ENCODE measurements at regions not wholly inside any gene's neighbourhood (a gene's known extent, or its start where the extent isn't known, plus 50 kb on each side); places are given as distances from the start of the nearest gene placed in this dataset.

GRCh38 chr3:78077842-78078241 is 1037.9 kb downstream of the ROBO2 start:
- no peak overlapping the region for H3K4me3 ChIP-seq
- intact Hi-C loops (cut with DNase I; ENCODE audit: low total_unique reads), result no loop called here
- no peaks in the 10 kb centered on the region for H3K9me3 ChIP-seq
- TF ChIP-seq POLR2A (IDR thresholded peaks at IDR 0.05), result no peak
- TF ChIP-seq CTCF (IDR thresholded peaks at IDR 0.05), result no peak
- H3K36me3 ChIP-seq (ENCODE audit: low read depth, missing control alignments), result no peaks in the 10 kb centered on the region
- H3K4me1 ChIP-seq, result no peaks in the 10 kb centered on the region
- H3K27ac ChIP-seq, result no peak overlapping the region
- H3K27me3 ChIP-seq, result no peaks in the 10 kb centered on the region
- DNase-seq, result no peak
- 91 to 94% methylated on average over 2 of the region's 2 CpGs for WGBS, 2 donors

- H3K9me3 ChIP-seq, result no peaks in the 10 kb centered on the region
- intact Hi-C loops (cut with DNase I; ENCODE audit: low total_unique reads), result no loop called here
- H3K27me3 ChIP-seq, result no peaks in the 10 kb centered on the region
- H3K36me3 ChIP-seq (ENCODE audit: low read depth, missing control alignments), result no peaks in the 10 kb centered on the region
- DNase-seq, result no peak
- no peaks in the 10 kb centered on the region for H3K4me1 ChIP-seq
- TF ChIP-seq CTCF (IDR thresholded peaks at IDR 0.05) (no peak), POLR2A (IDR thresholded peaks at IDR 0.05) (no peak)
- H3K27ac ChIP-seq, result no peak overlapping the region
- H3K4me3 ChIP-seq, result no peak overlapping the region
Measured at GRCh38 chr3:78079514-78079913, 1039.6 kb downstream of the ROBO2 start.

- Histone ChIP-seq H3K36me3 (ENCODE audit: low read depth, missing control alignments) (no peaks in the 10 kb centered on the region), H3K9me3 (no peaks in the 10 kb centered on the region), H3K27ac (no peak overlapping the region), H3K4me1 (no peaks in the 10 kb centered on the region), H3K4me3 (no peak overlapping the region), H3K27me3 (no peaks in the 10 kb centered on the region)
- intact Hi-C loops (cut with DNase I; ENCODE audit: low total_unique reads), result no loop called here
- WGBS, 2 donors, result 89 to 91% methylated on average over 1 of the region's 1 CpG
- DNase-seq, result no peak
- TF ChIP-seq CTCF (IDR thresholded peaks at IDR 0.05) (no peak), POLR2A (IDR thresholded peaks at IDR 0.05) (no peak)
Measured at GRCh38 chr3:78086150-78086549, 1046.3 kb downstream of the ROBO2 start.

GRCh38 chr3:78087134-78087533 is 1047.2 kb downstream of the ROBO2 start:
- Histone ChIP-seq H3K27me3 (no peaks in the 10 kb centered on the region), H3K9me3 (no peaks in the 10 kb centered on the region), H3K4me1 (no peaks in the 10 kb centered on the region), H3K4me3 (no peak overlapping the region), H3K27ac (no peak overlapping the region), H3K36me3 (ENCODE audit: low read depth, missing control alignments) (no peaks in the 10 kb centered on the region)
- 97 to 100% methylated on average over 1 of the region's 1 CpG for WGBS, 2 donors
- TF ChIP-seq CTCF (IDR thresholded peaks at IDR 0.05) (no peak), POLR2A (IDR thresholded peaks at IDR 0.05) (no peak)
- intact Hi-C loops (cut with DNase I; ENCODE audit: low total_unique reads), result no loop called here
- DNase-seq, result no peak

DNA sequence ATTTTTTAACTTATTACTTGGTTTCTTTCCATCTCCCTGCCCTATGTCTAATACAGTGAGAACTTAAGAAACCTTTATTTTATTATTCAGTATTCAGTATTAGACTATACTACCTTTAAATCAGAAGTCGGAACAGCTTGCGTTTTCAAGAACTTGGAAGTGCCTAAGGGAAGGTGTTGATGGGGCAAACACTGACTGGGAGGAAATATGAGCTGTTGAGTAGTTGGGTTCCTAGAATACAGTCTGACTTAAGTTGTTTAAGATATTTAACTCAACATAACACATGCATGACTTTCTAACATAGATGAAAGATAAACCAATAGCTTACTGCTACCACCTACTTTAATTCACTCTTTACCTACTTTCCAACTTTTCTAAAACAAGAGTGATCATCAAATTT is 1048.1 kb downstream of the ROBO2 start:
- Histone ChIP-seq H3K36me3 (ENCODE audit: low read depth, missing control alignments) (no peaks in the 10 kb centered on the region), H3K27me3 (no peaks in the 10 kb centered on the region), H3K4me3 (no peak overlapping the region), H3K27ac (no peak overlapping the region), H3K9me3 (no peaks in the 10 kb centered on the region), H3K4me1 (no peaks in the 10 kb centered on the region)
- TF ChIP-seq CTCF (IDR thresholded peaks at IDR 0.05) (no peak), POLR2A (IDR thresholded peaks at IDR 0.05) (no peak)
- no peak for DNase-seq
- WGBS, 2 donors, result 93 to 98% methylated on average over 2 of the region's 2 CpGs
- intact Hi-C loops (cut with DNase I; ENCODE audit: low total_unique reads), result no loop called here

Measured in testis (tissue), 2 donors.